Endothelial cell of umbilical vein (primary cell): ENCODE measurements at regions not wholly inside any gene's neighbourhood (a gene's known extent, or its start where the extent isn't known, plus 50 kb on each side); places are given as distances from the start of the nearest gene placed in this dataset.

ENCODE experiments used
- BruUV-seq: library from RNA; stranded (reverse); fragments of 400-500 nt; replicated peaks from 2 replicates; lab custom pipeline; 2021; lab: Mats Ljungman, UMichigan
- CTCF ChIA-PET: fragments of 300-600, 350-600 bp; sonication (Branson Sonifier 250); formaldehyde crosslinking; loops from one replicate; lab custom pipeline; 2021; ENCODE audit warnings: antibody characterized with exemption, inconsistent platforms; lab: Charles Lee
- POLR2A ChIA-PET: fragments of 300-600, 350-600 bp; sonication (Branson Sonifier 250); formaldehyde crosslinking; loops from one replicate; lab custom pipeline; 2021; ENCODE audit warnings: antibody characterized with exemption, inconsistent platforms; lab: Charles Lee
- DNase-seq: peaks from one replicate; pipeline ENCODE4 v3.0.0-alpha.2; 2011; ENCODE audit warnings: low read depth, low spot score
- FAIRE-seq: peaks from 2 replicates; lab custom pipeline; 2011; peaks lifted over from hg19 to GRCh38; lab: Jason Lieb, UNC
- H2AFZ ChIP-seq: 2 replicates; pipeline ENCODE4 v1.6.0; 2012; ENCODE audit warnings: low read depth, low read length, control low read depth, inconsistent platforms
- H3K27ac ChIP-seq: 2 replicates; pipeline ENCODE4 v1.5.1; 2011; ENCODE audit warnings: low read depth, mild to moderate bottlenecking, control low read depth, low read length, moderate library complexity; ENCODE audit not compliant: insufficient read depth
- H3K27me3 ChIP-seq, 2 experiments: 2 replicates each; pipeline versions ENCODE4 v1.6.0 to v1.6.1; 2011; ENCODE audit warnings: low read length in 2 of 2, mixed read lengths in 1 of 2; ENCODE audit not compliant: control insufficient read depth in 2 of 2, insufficient read depth in 2 of 2
- H3K36me3 ChIP-seq, 2 experiments: 2 replicates in 1 of 2; 3 replicates in 1 of 2; pipeline ENCODE4 v1.5.1; 2011; ENCODE audit warnings: low read length in 2 of 2, mild to moderate bottlenecking in 1 of 2, moderate library complexity in 1 of 2; ENCODE audit not compliant: control insufficient read depth in 2 of 2, insufficient read depth in 2 of 2; ENCODE audit errors: extremely low read depth in 1 of 2
- H3K4me1 ChIP-seq: 3 replicates; pipeline ENCODE4 v1.5.1; 2011; ENCODE audit warnings: mild to moderate bottlenecking, low read length; ENCODE audit not compliant: control insufficient read depth, insufficient read depth; ENCODE audit errors: extremely low read depth
- H3K4me2 ChIP-seq: 2 replicates; pipeline ENCODE4 v1.6.1; 2011; ENCODE audit warnings: low read length, control low read depth, mixed read lengths; ENCODE audit not compliant: insufficient read depth
- H3K4me3 ChIP-seq, 3 experiments: fragments of 200-600 bp in 1 of 3; sonication (generic), shearing (Covaris generic) in 1 of 3; replicated peaks in 1 of 3; 2 replicates each; pipeline ENCODE4 v1.5.1; 2011 to 2016; ENCODE audit warnings: control low read depth in 3 of 3, low read length in 3 of 3, mild to moderate bottlenecking in 2 of 3, inconsistent platforms in 1 of 3, low read depth in 1 of 3, moderate library complexity in 1 of 3; ENCODE audit not compliant: insufficient read depth in 1 of 3
- H3K79me2 ChIP-seq: 2 replicates; pipeline ENCODE4 v1.6.0; 2012; ENCODE audit warnings: low read length, inconsistent platforms; ENCODE audit not compliant: control insufficient read depth, insufficient read depth
- H3K9ac ChIP-seq: replicated peaks from 2 replicates; pipeline ENCODE3; 2011; ENCODE audit warnings: low read length, control low read depth; ENCODE audit not compliant: insufficient read depth; ENCODE audit errors: extremely low read depth
- H3K9me1 ChIP-seq: replicated peaks from 3 replicates; pipeline ENCODE4 v1.6.0; 2011; ENCODE audit warnings: mild to moderate bottlenecking, low read length; ENCODE audit not compliant: control insufficient read depth, insufficient read depth; ENCODE audit errors: extremely low read depth
- H3K9me3 ChIP-seq: replicated peaks from 2 replicates; pipeline ENCODE4 v1.5.1; 2012; ENCODE audit warnings: low read length, inconsistent platforms; ENCODE audit not compliant: control insufficient read depth, insufficient read depth
- H4K20me1 ChIP-seq: replicated peaks from 2 replicates; pipeline ENCODE3; 2011; ENCODE audit warnings: mild to moderate bottlenecking, low read length; ENCODE audit not compliant: control insufficient read depth, insufficient read depth; ENCODE audit errors: extremely low read depth
- EZH2 ChIP-seq: IDR thresholded peaks from 2 replicates; pipeline ENCODE4 v1.6.1; 2012; ENCODE audit warnings: borderline replicate concordance, low read depth, mild to moderate bottlenecking, moderate library complexity, low read length, inconsistent platforms; ENCODE audit not compliant: severe bottlenecking
- FOS ChIP-seq: IDR thresholded peaks from 2 replicates; pipeline ENCODE4 v1.6.1; 2011; ENCODE audit warnings: mild to moderate bottlenecking, low read length, moderate library complexity, borderline replicate concordance; ENCODE audit not compliant: insufficient read depth
- GATA2 ChIP-seq: IDR thresholded peaks from 2 replicates; pipeline ENCODE4 v1.7.0; 2011; ENCODE audit warnings: low read depth, mild to moderate bottlenecking, moderate library complexity, mixed read lengths, low read length; ENCODE audit not compliant: insufficient read length, insufficient read depth
- JUN ChIP-seq: IDR thresholded peaks from 2 replicates; pipeline ENCODE4 v1.6.1; 2011; ENCODE audit warnings: borderline replicate concordance, low read depth; ENCODE audit not compliant: insufficient read length, insufficient read depth
- MYC ChIP-seq: IDR thresholded peaks from one replicate; pipeline ENCODE4 v1.6.1; 2011; ENCODE audit warnings: mild to moderate bottlenecking, low read depth, low read length
- POLR2A ChIP-seq: IDR thresholded peaks from 2 replicates; pipeline ENCODE4 v1.6.1; 2012; ENCODE audit warnings: low read depth, mild to moderate bottlenecking, control low read depth, low read length
- POLR2AphosphoS5 ChIP-seq: IDR thresholded peaks from 2 replicates; pipeline ENCODE4 v1.6.1; 2012; ENCODE audit warnings: low read depth, mild to moderate bottlenecking, control low read depth, low read length, moderate library complexity; ENCODE audit not compliant: insufficient read depth
- dilution Hi-C: fragments of 300-500 bp; cut with MboI; formaldehyde crosslinking; loops from one replicate; pipeline ENCODE4 v1.15.0; 2019; ENCODE audit warnings: low sequenced_read_pairs; ENCODE audit not compliant: extremely low pct_ligation_motif_present
- intact Hi-C: fragments of 100-400 bp; cut with micrococcal nuclease; formaldehyde crosslinking; loops from one replicate; pipeline ENCODE4 v1.10.0; 2022
- TF ChIP-seq, protein P1 (sequence below): IDR thresholded peaks from 2 replicates; pipeline ENCODE4 v1.6.1; 2011; ENCODE audit not compliant: insufficient read depth, insufficient read length
- TF ChIP-seq, protein P2 (sequence below), 2 donors: IDR thresholded peaks; 1 replicate in 1 of 2; 2 replicates in 1 of 2; pipeline ENCODE4 v1.5.1; 2011; ENCODE audit warnings: low read length in 2 of 2, mild to moderate bottlenecking in 2 of 2, moderate library complexity in 2 of 2, control low read depth in 1 of 2, inconsistent platforms in 1 of 2, low read depth in 1 of 2; ENCODE audit not compliant: insufficient read depth in 1 of 2; ENCODE audit errors: extremely low read depth in 1 of 2

DNA sequence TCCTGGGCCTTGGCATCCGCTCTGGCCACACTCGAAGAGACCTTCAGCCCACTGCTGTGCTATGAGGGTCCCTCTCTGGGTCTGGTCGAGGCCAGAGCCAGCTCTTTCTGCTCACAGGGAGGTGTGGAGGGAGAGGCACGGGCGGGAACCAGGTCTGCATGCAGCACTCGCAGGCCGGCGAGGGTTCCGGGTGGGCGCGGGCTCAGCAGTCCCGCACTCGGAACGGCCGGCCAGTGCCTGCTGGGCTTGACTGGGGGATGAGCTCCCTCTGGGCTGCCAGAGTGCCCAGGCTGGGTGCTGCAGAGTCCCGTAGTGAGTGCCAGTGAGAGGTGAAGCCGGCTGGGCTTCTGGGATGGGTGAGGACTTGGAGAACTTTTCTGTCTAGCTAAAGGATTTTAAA is 882.7 kb downstream of the XPNPEP1 start:
- Histone ChIP-seq H3K4me2 (no peak overlapping the region), H3K79me2 (no peaks in the 10 kb centered on the region), H3K4me3 (no peak overlapping the region), H2AFZ (no peak overlapping the region), H3K27me3 (no peaks in the 10 kb centered on the region), H3K9me1 (no peaks in the 10 kb centered on the region), H4K20me1 (no peaks in the 10 kb centered on the region), H3K36me3 (no peaks in the 10 kb centered on the region), H3K27ac (no peak overlapping the region), H3K9me3 (peaks cover 4% of the 10 kb centered on the region), H3K4me1 (no peaks in the 10 kb centered on the region), H3K9ac (no peak overlapping the region)
- intact Hi-C loops = no loop called here
- TF ChIP-seq, protein P1, sequence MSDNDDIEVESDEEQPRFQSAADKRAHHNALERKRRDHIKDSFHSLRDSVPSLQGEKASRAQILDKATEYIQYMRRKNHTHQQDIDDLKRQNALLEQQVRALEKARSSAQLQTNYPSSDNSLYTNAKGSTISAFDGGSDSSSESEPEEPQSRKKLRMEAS = no peak
- no peak for TF ChIP-seq POLR2A
- no peak for TF ChIP-seq GATA2
- TF ChIP-seq FOS = no peak
- no peak for TF ChIP-seq POLR2AphosphoS5
- no peak for TF ChIP-seq EZH2
- TF ChIP-seq JUN = no peak
- TF ChIP-seq, protein P2, sequence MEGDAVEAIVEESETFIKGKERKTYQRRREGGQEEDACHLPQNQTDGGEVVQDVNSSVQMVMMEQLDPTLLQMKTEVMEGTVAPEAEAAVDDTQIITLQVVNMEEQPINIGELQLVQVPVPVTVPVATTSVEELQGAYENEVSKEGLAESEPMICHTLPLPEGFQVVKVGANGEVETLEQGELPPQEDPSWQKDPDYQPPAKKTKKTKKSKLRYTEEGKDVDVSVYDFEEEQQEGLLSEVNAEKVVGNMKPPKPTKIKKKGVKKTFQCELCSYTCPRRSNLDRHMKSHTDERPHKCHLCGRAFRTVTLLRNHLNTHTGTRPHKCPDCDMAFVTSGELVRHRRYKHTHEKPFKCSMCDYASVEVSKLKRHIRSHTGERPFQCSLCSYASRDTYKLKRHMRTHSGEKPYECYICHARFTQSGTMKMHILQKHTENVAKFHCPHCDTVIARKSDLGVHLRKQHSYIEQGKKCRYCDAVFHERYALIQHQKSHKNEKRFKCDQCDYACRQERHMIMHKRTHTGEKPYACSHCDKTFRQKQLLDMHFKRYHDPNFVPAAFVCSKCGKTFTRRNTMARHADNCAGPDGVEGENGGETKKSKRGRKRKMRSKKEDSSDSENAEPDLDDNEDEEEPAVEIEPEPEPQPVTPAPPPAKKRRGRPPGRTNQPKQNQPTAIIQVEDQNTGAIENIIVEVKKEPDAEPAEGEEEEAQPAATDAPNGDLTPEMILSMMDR (IDR thresholded peaks at IDR 0.05; ENCODE audit: extremely low read depth in 1 of 2, insufficient read depth in 1 of 2, low read depth in 1 of 2, low read length in 2 of 2) = no peak
- no peak for TF ChIP-seq MYC
- no TSS peak for BruUV-seq
- dilution Hi-C loops = no loop called here
- FAIRE-seq = no peak
- POLR2A ChIA-PET = no interaction called here
- CTCF ChIA-PET = no interaction called here
- no peak for DNase-seq
